ENCODE measurements at regions not wholly inside any gene's neighbourhood (a gene's known extent, or its start where the extent isn't known, plus 50 kb on each side); places are given as distances from the start of the nearest gene placed in this dataset.

DNA sequence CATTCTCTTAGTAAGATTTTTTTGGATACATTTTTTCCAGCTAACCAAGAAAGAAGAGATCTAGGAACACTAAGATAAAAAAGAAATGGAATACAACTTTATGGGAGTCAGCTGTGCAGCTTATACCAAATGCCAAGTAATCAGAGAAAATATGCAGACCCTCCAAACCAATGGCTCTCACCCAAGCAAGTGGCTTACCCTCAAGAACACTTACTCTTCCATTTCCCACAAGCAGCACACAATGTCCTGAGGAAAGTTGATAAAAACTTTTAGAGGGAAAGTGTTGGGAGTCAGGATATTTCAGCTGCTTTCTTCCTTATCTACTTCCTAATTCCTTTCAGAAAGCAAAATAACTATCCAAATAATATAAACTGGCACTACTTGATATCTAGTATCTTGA is 631.8 kb downstream of the RWDD3 start:
- no peak for ATAC-seq
- Histone ChIP-seq H3K79me2 (ENCODE audit: insufficient read depth, low read length) (no peaks in the 10 kb centered on the region), H2AFZ (ENCODE audit: low read length) (no peak overlapping the region), H4K20me1 (ENCODE audit: insufficient read depth, low read length) (no peaks in the 10 kb centered on the region), H3K9me3 (ENCODE audit: low read length) (no peaks in the 10 kb centered on the region; the same call in 1 of the 2 replicates), H3K4me2 (ENCODE audit: low read depth, low read length) (no peak overlapping the region), H3K36me3 (replicated peaks in 1 of 2; ENCODE audit: control insufficient read depth in 1 of 2, insufficient read depth in 2 of 2, low read length in 2 of 2) (no peaks in the 10 kb centered on the region), H3K4me3 (replicated peaks in 1 of 3; ENCODE audit: insufficient read depth in 1 of 3, low read depth in 2 of 3, low read length in 3 of 3) (no peak overlapping the region), H3K27me3 (ENCODE audit: control insufficient read depth in 1 of 2, insufficient read depth in 2 of 2, low read length in 2 of 2) (no peaks in the 10 kb centered on the region; a peak in 1 of 5 replicates), H3K9ac (ENCODE audit: insufficient read depth, low read depth, low read length) (no peak overlapping the region), H3K27ac (ENCODE audit: extremely low read length, insufficient read depth, low read length) (no peak overlapping the region), H3K4me1 (ENCODE audit: insufficient read depth, low read length) (no peaks in the 10 kb centered on the region)
- no peak for FAIRE-seq
- BruUV-seq (replicated peaks): no TSS peak
- ChIA-PET POLR2A (no interaction called here), CTCF (ENCODE audit: low intra/inter-chr PET ratio, low total read pairs) (no interaction called here)
- DNase-seq (ENCODE audit: low spot score): no peak
- intact Hi-C loops (cut with micrococcal nuclease; ENCODE audit: unreplicated experiment) (no loop called here), in situ Hi-C loops (cut with HindIII; ENCODE audit: extremely low pct_ligation_motif_present, low pct_unique_long_range_greater_than_20kb) (no loop called here)
- TF ChIP-seq SOX6 (IDR thresholded peaks at IDR 0.05) (no peak), SOX6 (CRISPR knock-in tag; IDR thresholded peaks at IDR 0.05) (no peak), ZNF382 (CRISPR knock-in tag; IDR thresholded peaks at IDR 0.05; ENCODE audit: borderline replicate concordance) (no peak), PCBP2 (optimal IDR thresholded peaks at IDR 0.05; ENCODE audit: low read depth, low read length, poor library complexity, severe bottlenecking) (no peak), HIC2 (CRISPR knock-in tag; IDR thresholded peaks at IDR 0.05; ENCODE audit: low read depth) (no peak), ZSCAN29 (CRISPR knock-in tag; conservative IDR thresholded peaks at IDR 0.05) (no peak), TBP (CRISPR knock-in tag; IDR thresholded peaks at IDR 0.05) (no peak), ZNF33A (CRISPR knock-in tag; IDR thresholded peaks at IDR 0.05; ENCODE audit: borderline replicate concordance) (no peak), KDM1A (CRISPR knock-in tag; IDR thresholded peaks at IDR 0.05) (no peak), TRAFD1 (CRISPR knock-in tag; IDR thresholded peaks at IDR 0.05; ENCODE audit: borderline replicate concordance) (no peak), ZNF205 (CRISPR knock-in tag; IDR thresholded peaks at IDR 0.05) (no peak), DMAP1 (CRISPR knock-in tag; IDR thresholded peaks at IDR 0.05) (no peak), SMYD3 (CRISPR knock-in tag; IDR thresholded peaks at IDR 0.05) (no peak), DBP (CRISPR knock-in tag; IDR thresholded peaks at IDR 0.05; ENCODE audit: not compliant biosample characterization) (no peak)
- TF ChIP-seq, protein P1, sequence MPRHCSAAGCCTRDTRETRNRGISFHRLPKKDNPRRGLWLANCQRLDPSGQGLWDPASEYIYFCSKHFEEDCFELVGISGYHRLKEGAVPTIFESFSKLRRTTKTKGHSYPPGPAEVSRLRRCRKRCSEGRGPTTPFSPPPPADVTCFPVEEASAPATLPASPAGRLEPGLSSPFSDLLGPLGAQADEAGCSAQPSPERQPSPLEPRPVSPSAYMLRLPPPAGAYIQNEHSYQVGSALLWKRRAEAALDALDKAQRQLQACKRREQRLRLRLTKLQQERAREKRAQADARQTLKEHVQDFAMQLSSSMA (CRISPR knock-in tag; IDR thresholded peaks at IDR 0.05): no peak
- TF ChIP-seq, protein P2, sequence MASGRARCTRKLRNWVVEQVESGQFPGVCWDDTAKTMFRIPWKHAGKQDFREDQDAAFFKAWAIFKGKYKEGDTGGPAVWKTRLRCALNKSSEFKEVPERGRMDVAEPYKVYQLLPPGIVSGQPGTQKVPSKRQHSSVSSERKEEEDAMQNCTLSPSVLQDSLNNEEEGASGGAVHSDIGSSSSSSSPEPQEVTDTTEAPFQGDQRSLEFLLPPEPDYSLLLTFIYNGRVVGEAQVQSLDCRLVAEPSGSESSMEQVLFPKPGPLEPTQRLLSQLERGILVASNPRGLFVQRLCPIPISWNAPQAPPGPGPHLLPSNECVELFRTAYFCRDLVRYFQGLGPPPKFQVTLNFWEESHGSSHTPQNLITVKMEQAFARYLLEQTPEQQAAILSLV (CRISPR knock-in tag; IDR thresholded peaks at IDR 0.05; ENCODE audit: borderline replicate concordance): no peak
- TF ChIP-seq, protein P3, sequence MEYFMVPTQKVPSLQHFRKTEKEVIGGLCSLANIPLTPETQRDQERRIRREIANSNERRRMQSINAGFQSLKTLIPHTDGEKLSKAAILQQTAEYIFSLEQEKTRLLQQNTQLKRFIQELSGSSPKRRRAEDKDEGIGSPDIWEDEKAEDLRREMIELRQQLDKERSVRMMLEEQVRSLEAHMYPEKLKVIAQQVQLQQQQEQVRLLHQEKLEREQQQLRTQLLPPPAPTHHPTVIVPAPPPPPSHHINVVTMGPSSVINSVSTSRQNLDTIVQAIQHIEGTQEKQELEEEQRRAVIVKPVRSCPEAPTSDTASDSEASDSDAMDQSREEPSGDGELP (IDR thresholded peaks at IDR 0.05; ENCODE audit: borderline replicate concordance, low read depth): no peak
- TF ChIP-seq, protein P4, sequence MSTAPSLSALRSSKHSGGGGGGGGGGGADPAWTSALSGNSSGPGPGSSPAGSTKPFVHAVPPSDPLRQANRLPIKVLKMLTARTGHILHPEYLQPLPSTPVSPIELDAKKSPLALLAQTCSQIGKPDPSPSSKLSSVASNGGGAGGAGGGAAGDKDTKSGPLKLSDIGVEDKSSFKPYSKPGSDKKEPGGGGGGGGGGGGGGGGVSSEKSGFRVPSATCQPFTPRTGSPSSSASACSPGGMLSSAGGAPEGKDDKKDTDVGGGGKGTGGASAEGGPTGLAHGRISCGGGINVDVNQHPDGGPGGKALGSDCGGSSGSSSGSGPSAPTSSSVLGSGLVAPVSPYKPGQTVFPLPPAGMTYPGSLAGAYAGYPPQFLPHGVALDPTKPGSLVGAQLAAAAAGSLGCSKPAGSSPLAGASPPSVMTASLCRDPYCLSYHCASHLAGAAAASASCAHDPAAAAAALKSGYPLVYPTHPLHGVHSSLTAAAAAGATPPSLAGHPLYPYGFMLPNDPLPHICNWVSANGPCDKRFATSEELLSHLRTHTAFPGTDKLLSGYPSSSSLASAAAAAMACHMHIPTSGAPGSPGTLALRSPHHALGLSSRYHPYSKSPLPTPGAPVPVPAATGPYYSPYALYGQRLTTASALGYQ (CRISPR knock-in tag; IDR thresholded peaks at IDR 0.05): no peak
